Skin of body (tissue), 1 donor: ENCODE measurements at regions not wholly inside any gene's neighbourhood (a gene's known extent, or its start where the extent isn't known, plus 50 kb on each side); places are given as distances from the start of the nearest gene placed in this dataset.
"Not testable (repeated sequence)": the region's sequence is repeated elsewhere in the genome, so short reads cannot be mapped to it uniquely, and the experiment has no call there.

Source experiments
- DNase-seq: peaks from one replicate; lab custom pipeline; 2025; lab: John Stamatoyannopoulos, UW

- no peak for DNase-seq
Measured at GRCh38 chr11:35046681-35047080, 92.3 kb upstream of the CD44 start.

- DNase-seq = no peak
Measured at GRCh38 chr11:35047179-35047578, 91.8 kb upstream of the CD44 start.

- no peak for DNase-seq
Measured at GRCh38 chr11:35047769-35048168, 91.2 kb upstream of the CD44 start.

GRCh38 chr11:35048346-35048745 is 90.6 kb upstream of the CD44 start:
- DNase-seq = not testable (repeated sequence)

GRCh38 chr11:35049859-35050531 is 89.0 kb upstream of the CD44 start:
- DNase-seq = peak; percentile 63

GRCh38 chr11:35050541-35050995 is 88.4 kb upstream of the CD44 start:
- no peak for DNase-seq

GRCh38 chr11:35056391-35057093 is 82.4 kb upstream of the CD44 start:
- DNase-seq = no peak

GRCh38 chr11:35057926-35058668 is 80.9 kb upstream of the CD44 start:
- no peak for DNase-seq

- no peak for DNase-seq
Measured at GRCh38 chr11:35058669-35059434, 80.1 kb upstream of the CD44 start.

- no peak for DNase-seq
Measured at GRCh38 chr11:35061516-35062440, 77.2 kb upstream of the CD44 start.

GRCh38 chr11:35063488-35063931 is 75.5 kb upstream of the CD44 start:
- no peak for DNase-seq

GRCh38 chr11:35064114-35064800 is 74.7 kb upstream of the CD44 start:
- peak; percentile 68 for DNase-seq

- DNase-seq = peak; percentile 69
Measured at GRCh38 chr11:35065566-35065965, 73.4 kb upstream of the CD44 start.

GRCh38 chr11:35066030-35066429 is 72.9 kb upstream of the CD44 start:
- DNase-seq = no peak

- no peak for DNase-seq
Measured at GRCh38 chr11:35066783-35067423, 72.1 kb upstream of the CD44 start.

- no peak for DNase-seq
Measured at GRCh38 chr11:35071722-35072121, 67.2 kb upstream of the CD44 start.

- no peak for DNase-seq
Measured at GRCh38 chr11:35073691-35074419, 65.1 kb upstream of the CD44 start.
